Mesothelial cell of epicardium (in vitro differentiated cells): ENCODE measurements at regions not wholly inside any gene's neighbourhood (a gene's known extent, or its start where the extent isn't known, plus 50 kb on each side); places are given as distances from the start of the nearest gene placed in this dataset.

Experiments used
- DNase-seq, 2 experiments: peaks; one replicate each; pipeline ENCODE4 v3.0.0; 2021; ENCODE audit warnings: low spot score in 2 of 2; ENCODE audit not compliant: unreplicated experiment in 2 of 2
- H3K27ac Mint-ChIP-seq: 2 replicates; pipeline ENCODE4 v1.8.0; 2021; ENCODE audit warnings: mixed read lengths
- H3K27me3 Mint-ChIP-seq: 2 replicates; pipeline ENCODE4 v1.8.0; 2021; ENCODE audit warnings: low read depth, mixed read lengths
- H3K36me3 Mint-ChIP-seq: 2 replicates; pipeline ENCODE4 v1.8.0; 2021; ENCODE audit warnings: mixed read lengths
- H3K4me1 Mint-ChIP-seq: 2 replicates; pipeline ENCODE4 v1.8.0; 2021; ENCODE audit warnings: mixed read lengths
- H3K4me3 Mint-ChIP-seq: 2 replicates; pipeline ENCODE4 v1.8.0; 2021; ENCODE audit warnings: mild to moderate bottlenecking, moderate library complexity, mixed read lengths
- H3K9me3 Mint-ChIP-seq: 2 replicates; pipeline ENCODE4 v1.8.0; 2021; ENCODE audit warnings: mixed read lengths
- CTCF ChIP-seq: fragments of 200-600 bp; sonication (generic); IDR thresholded peaks from one replicate; pipeline ENCODE4 v1.5.0; 2021; ENCODE audit warnings: antibody characterized with exemption; ENCODE audit not compliant: unreplicated experiment

- Mint-ChIP-seq H3K27me3 (no peaks in the 10 kb centered on the region), H3K9me3 (no peaks in the 10 kb centered on the region), H3K4me1 (peaks cover 18% of the 10 kb centered on the region), H3K4me3 (no peak overlapping the region), H3K36me3 (peaks cover 2% of the 10 kb centered on the region), H3K27ac (no peak overlapping the region)
- TF ChIP-seq CTCF: no peak
- no peak for DNase-seq
These were observed 159.4 kb downstream of the SEC14L1 start for GRCh38 chr17:77300016-77300686.

GRCh38 chr17:77301694-77302266 lies 161.0 kb downstream of the SEC14L1 start:
- Mint-ChIP-seq H3K4me1 (peaks cover 24% of the 10 kb centered on the region), H3K9me3 (no peaks in the 10 kb centered on the region), H3K27me3 (no peaks in the 10 kb centered on the region), H3K27ac (no peak overlapping the region), H3K4me3 (no peak overlapping the region), H3K36me3 (peaks cover 2% of the 10 kb centered on the region)
- DNase-seq: no peak
- no peak for TF ChIP-seq CTCF

DNA sequence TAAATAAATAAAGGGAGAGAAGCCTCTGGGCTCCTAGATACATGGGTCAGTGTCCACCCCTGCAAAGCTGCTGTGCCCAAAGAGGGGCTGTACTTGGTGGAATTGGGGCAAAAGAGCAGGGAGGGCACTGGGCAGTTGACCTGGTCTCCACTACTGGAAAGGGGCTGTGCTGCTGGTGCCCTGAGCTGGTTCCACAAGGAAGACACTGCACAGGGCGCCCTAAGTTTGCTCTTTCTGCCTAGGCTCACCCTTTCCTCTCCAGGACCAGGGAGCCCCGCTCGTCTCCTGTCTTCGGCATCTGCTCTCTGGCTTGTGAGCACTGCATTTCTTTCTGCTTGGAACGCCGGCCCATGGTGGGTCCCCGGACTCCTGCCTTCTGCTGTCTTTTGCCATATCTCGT lies 161.9 kb downstream of the SEC14L1 start:
- Mint-ChIP-seq H3K27me3 (no peaks in the 10 kb centered on the region), H3K4me1 (peaks cover 25% of the 10 kb centered on the region), H3K36me3 (peaks cover 2% of the 10 kb centered on the region), H3K27ac (no peak overlapping the region), H3K9me3 (no peaks in the 10 kb centered on the region), H3K4me3 (no peak overlapping the region)
- no peak for TF ChIP-seq CTCF
- DNase-seq: no peak

DNA sequence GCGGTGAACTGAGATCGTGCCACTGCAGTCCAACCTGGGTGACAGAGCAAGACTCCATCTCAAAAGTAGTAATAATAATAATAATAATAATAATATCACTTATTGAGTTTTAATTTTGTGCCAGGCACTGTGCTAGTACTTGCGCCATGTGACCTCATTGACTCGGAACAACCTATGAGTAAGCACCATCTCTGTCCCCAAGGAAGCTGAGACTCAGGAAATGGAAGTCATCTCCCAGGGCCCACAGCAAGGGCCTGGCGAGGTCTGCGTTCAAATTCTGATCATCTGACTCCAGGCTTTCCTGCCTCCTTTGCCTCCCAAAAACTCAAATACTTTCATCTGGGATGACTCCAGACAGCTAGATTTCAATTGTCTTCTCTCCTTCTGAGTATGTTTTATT lies 162.9 kb downstream of the SEC14L1 start:
- no peak for DNase-seq
- no peak overlapping the region for H3K27ac Mint-ChIP-seq
- TF ChIP-seq CTCF: no peak
- H3K4me3 Mint-ChIP-seq: no peak overlapping the region
- H3K4me1 Mint-ChIP-seq: peaks cover 22% of the 10 kb centered on the region
- H3K36me3 Mint-ChIP-seq: peaks cover 2% of the 10 kb centered on the region
- no peaks in the 10 kb centered on the region for H3K9me3 Mint-ChIP-seq
- no peaks in the 10 kb centered on the region for H3K27me3 Mint-ChIP-seq

DNA sequence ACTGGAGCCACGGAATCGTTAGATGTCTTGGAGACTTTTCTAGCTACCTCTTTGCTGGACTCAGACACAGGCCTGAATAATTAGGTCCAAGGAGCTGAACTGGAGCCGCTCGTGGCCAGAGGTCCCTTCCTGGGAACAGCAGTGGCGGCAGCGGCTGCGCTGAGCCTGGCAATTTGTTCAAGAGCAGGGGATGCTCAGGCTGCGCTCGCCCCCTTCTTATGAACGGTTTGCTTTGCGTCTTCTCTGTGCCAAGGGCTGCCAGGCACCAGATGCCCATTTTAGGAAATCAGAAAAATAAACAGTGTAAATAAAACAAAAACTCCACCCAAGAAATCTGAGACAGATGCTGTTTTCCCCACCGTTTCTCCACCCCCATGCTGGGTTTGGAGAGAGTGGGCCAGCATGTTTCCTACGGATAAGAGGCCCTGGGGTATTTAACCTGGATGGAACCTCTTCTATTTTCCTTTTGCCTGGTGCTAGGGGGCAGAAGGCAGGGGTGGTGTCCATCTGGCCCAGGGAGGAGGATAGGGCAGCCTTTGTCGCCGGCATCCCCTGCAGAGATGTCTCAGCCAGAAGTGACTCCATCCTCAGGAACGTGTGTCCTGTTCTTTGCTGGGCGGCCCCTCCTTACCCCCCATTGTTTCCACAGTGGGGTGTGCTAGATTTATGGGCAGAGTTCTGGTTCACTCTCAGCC lies 163.4 kb downstream of the SEC14L1 start:
- Mint-ChIP-seq H3K27ac (peak overlapping the region; percentile 5), H3K4me3 (no peak overlapping the region), H3K27me3 (no peaks in the 10 kb centered on the region), H3K4me1 (peaks cover 25% of the 10 kb centered on the region), H3K36me3 (peaks cover 2% of the 10 kb centered on the region), H3K9me3 (no peaks in the 10 kb centered on the region)
- TF ChIP-seq CTCF: no peak
- no peak for DNase-seq
